Panc1 (cell line): ENCODE measurements at regions not wholly inside any gene's neighbourhood (a gene's known extent, or its start where the extent isn't known, plus 50 kb on each side); places are given as distances from the start of the nearest gene placed in this dataset.
A peak's percentile ranks its signal among the peaks of the same experiment; 100 is the strongest.

Experiments used
- ATAC-seq: fragments of 200-7000 bp; cut with Tn5 transposase; 2 replicates; pipeline ENCODE4 v1.9.1; 2020; ENCODE audit warnings: mild to moderate bottlenecking, moderate library complexity
- BruUV-seq: library from RNA; stranded (reverse); fragments of 400-500 nt; replicated peaks from 2 replicates; lab custom pipeline; 2021; lab: Mats Ljungman, UMichigan
- CTCF ChIA-PET: fragments of 300-600 bp; sonication (Branson Sonifier 250); formaldehyde crosslinking; loops from one replicate; lab custom pipeline; 2022; ENCODE audit warnings: antibody characterized with exemption; lab: Charles Lee
- POLR2A ChIA-PET: fragments of 300-600 bp; sonication (Branson Sonifier 250); formaldehyde crosslinking; loops from one replicate; lab custom pipeline; 2022; ENCODE audit warnings: antibody characterized with exemption; lab: Charles Lee
- DNase-seq: peaks from one replicate; pipeline ENCODE4 v3.0.0-alpha.2; 2010; ENCODE audit warnings: low read depth, low spot score
- H3K27ac ChIP-seq: 2 replicates; pipeline ENCODE4 v1.5.1; 2011; ENCODE audit warnings: mild to moderate bottlenecking, low read length, inconsistent platforms
- H3K27me3 ChIP-seq: fragments of 200-500 bp; sonication (Bioruptor generic); 2 replicates; pipeline ENCODE4 v1.6.0; 2014; ENCODE audit warnings: low read length, inconsistent platforms; ENCODE audit not compliant: control insufficient read depth, insufficient read depth
- H3K36me3 ChIP-seq: fragments of 200-500 bp; sonication (Bioruptor generic); 2 replicates; pipeline ENCODE4 v1.5.1; 2014; ENCODE audit warnings: inconsistent platforms, mild to moderate bottlenecking, low read length, moderate library complexity; ENCODE audit not compliant: control insufficient read depth, insufficient read depth
- H3K4me1 ChIP-seq: 2 replicates; pipeline ENCODE4 v1.5.1; 2011; ENCODE audit warnings: inconsistent platforms, mild to moderate bottlenecking, low read length, moderate library complexity; ENCODE audit not compliant: control insufficient read depth, insufficient read depth
- H3K4me3 ChIP-seq, 2 experiments: 2 replicates each; pipeline ENCODE4 v1.5.1; 2011 to 2012; ENCODE audit warnings: low read depth in 2 of 2, low read length in 2 of 2, mild to moderate bottlenecking in 2 of 2, inconsistent platforms in 1 of 2, moderate library complexity in 1 of 2
- H3K9me3 ChIP-seq: fragments of 200-500 bp; sonication (Bioruptor generic); 2 replicates; pipeline ENCODE4 v1.5.1; 2014; ENCODE audit warnings: low read depth, mild to moderate bottlenecking, inconsistent platforms, low read length, moderate library complexity; ENCODE audit not compliant: control insufficient read depth, insufficient read depth
- CTCF ChIP-seq: fragments of 450-650 bp; IDR thresholded peaks from 2 replicates; pipeline ENCODE4 v1.5.1; 2017; ENCODE audit warnings: mild to moderate bottlenecking
- POLR2AphosphoS5 ChIP-seq: IDR thresholded peaks from 2 replicates; pipeline ENCODE4 v1.6.1; 2012; ENCODE audit warnings: mild to moderate bottlenecking, low read depth, low read length, moderate library complexity
- REST ChIP-seq, 2 experiments: IDR thresholded peaks; 2 replicates each; pipeline ENCODE4 v1.6.1; 2011 to 2012; ENCODE audit warnings: low read depth in 2 of 2, control low read depth in 1 of 2, low read length in 1 of 2, mild to moderate bottlenecking in 1 of 2, moderate library complexity in 1 of 2; ENCODE audit not compliant: insufficient read depth in 1 of 2
- SIN3A ChIP-seq: IDR thresholded peaks from 2 replicates; pipeline ENCODE4 v1.6.1; 2012; ENCODE audit warnings: low read depth, mild to moderate bottlenecking, low read length, moderate library complexity, borderline replicate concordance; ENCODE audit not compliant: insufficient read depth
- TCF7L2 ChIP-seq: IDR thresholded peaks from 2 replicates; pipeline ENCODE4 v1.6.1; 2011; ENCODE audit warnings: mild to moderate bottlenecking, low read depth, low read length, inconsistent platforms
- in situ Hi-C: cut with HindIII; loops from 2 replicates; pipeline ENCODE4 v1.10.0; 2016; ENCODE audit warnings: low sequenced_read_pairs, low pct_unique_long_range_greater_than_20kb
- intact Hi-C: fragments of 100-400 bp; cut with micrococcal nuclease; formaldehyde crosslinking; loops from one replicate; pipeline ENCODE4 v1.10.0; 2022; ENCODE audit not compliant: unreplicated experiment

GRCh38 chr5:159518371-159518770 is 188.1 kb upstream of the IL12B start:
- Histone ChIP-seq H3K4me1 (no peaks in the 10 kb centered on the region), H3K27ac (no peak overlapping the region), H3K27me3 (no peaks in the 10 kb centered on the region), H3K36me3 (no peaks in the 10 kb centered on the region), H3K4me3 (no peak overlapping the region), H3K9me3 (no peaks in the 10 kb centered on the region)
- BruUV-seq = no TSS peak
- DNase-seq = no peak
- POLR2A ChIA-PET = interaction anchor here (0.5 kb wide), 1 partner anchor 208 kb away, joined by 3 read pairs; no protein-coding TSS in a partner anchor
- ATAC-seq = peak; percentile 64
- CTCF ChIA-PET = no interaction called here
- intact Hi-C loops = loop anchor here (5.0 kb wide), 2 partner anchors 399 to 469 kb away; partner anchors contain the start of gene ADRA1B
- in situ Hi-C loops = no loop called here
- TF ChIP-seq SIN3A = no peak
- TF ChIP-seq TCF7L2 = no peak
- no peak for TF ChIP-seq REST (IDR thresholded peaks at IDR 0.05; ENCODE audit: insufficient read depth in 1 of 2, low read depth in 2 of 2, low read length in 1 of 2)
- TF ChIP-seq CTCF = no peak
- TF ChIP-seq POLR2AphosphoS5 = no peak

- H3K4me3 ChIP-seq = no peak overlapping the region
- no peak for TF ChIP-seq POLR2AphosphoS5
- no peak for TF ChIP-seq REST (IDR thresholded peaks at IDR 0.05; ENCODE audit: insufficient read depth in 1 of 2, low read depth in 2 of 2, low read length in 1 of 2)
- no peak for TF ChIP-seq TCF7L2
- TF ChIP-seq SIN3A = no peak
- in situ Hi-C loops (no loop called here), intact Hi-C loops (loop anchor here (5.0 kb wide), 2 partner anchors 398 to 468 kb away; partner anchors contain the start of gene ADRA1B)
- no peak for ATAC-seq
- no peak overlapping the region for H3K27ac ChIP-seq
- no peaks in the 10 kb centered on the region for H3K36me3 ChIP-seq
- no peaks in the 10 kb centered on the region for H3K9me3 ChIP-seq
- no peaks in the 10 kb centered on the region for H3K4me1 ChIP-seq
- no peaks in the 10 kb centered on the region for H3K27me3 ChIP-seq
- BruUV-seq = no TSS peak
- ChIA-PET POLR2A (no interaction called here), CTCF (no interaction called here)
- DNase-seq = no peak
These were observed 189.1 kb upstream of the IL12B start for GRCh38 chr5:159519365-159519764.
